ENCODE measurements at regions not wholly inside any gene's neighbourhood (a gene's known extent, or its start where the extent isn't known, plus 50 kb on each side); places are given as distances from the start of the nearest gene placed in this dataset.

DNA sequence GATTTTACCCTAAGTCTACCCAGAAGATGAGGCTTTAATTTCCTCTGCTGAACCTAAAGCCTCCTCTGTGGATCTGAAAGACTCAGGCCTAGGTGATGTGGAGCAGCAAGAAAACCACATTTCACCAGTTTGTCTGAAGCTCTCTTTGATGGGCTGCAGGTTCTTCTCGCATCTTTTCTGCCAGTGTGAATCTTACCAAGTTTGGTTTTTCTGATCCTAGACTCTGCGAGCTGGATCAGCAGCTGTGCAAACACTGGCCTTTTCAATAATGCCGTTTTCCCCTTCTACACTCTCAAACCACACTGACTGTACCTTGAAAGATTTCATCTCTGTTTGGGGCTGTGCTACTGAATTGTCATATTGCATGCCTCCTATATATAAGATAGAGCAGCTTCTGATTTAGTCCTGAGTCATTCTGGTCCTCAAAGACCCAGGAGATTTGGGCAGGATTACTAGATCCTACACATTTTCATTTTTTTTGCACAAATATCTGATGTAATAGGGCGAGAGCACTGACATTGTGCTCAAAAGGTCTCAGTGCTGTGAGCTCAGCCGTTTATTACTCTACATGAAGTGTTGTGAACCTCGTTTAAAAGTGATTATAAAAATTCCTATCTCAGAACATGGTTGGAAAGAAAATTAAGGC is 133.6 kb upstream of the FAM9C start:
- H4K20me1 ChIP-seq (ENCODE audit: insufficient read depth, low read length): no peaks in the 10 kb centered on the region
- no peak overlapping the region for H3K14ac ChIP-seq (replicated peaks; ENCODE audit: low read depth, low read length)
- CTCF ChIA-PET: interaction anchor here (0.8 kb wide), 1 partner anchor 1007 kb away, joined by 3 read pairs; no protein-coding TSS in a partner anchor
- H2BK15ac ChIP-seq (ENCODE audit: low read depth, low read length): no peak overlapping the region
- H3K56ac ChIP-seq (ENCODE audit: extremely low read depth, insufficient read depth, low read length): no peak overlapping the region
- no peak overlapping the region for H3K4me2 ChIP-seq (ENCODE audit: low read depth, low read length)
- no peaks in the 10 kb centered on the region for H3K27me3 ChIP-seq (ENCODE audit: control insufficient read depth, insufficient read depth, low read length)
- H2BK20ac ChIP-seq (ENCODE audit: low read depth, low read length): no peak overlapping the region
- no peaks in the 10 kb centered on the region for H3K4me1 ChIP-seq (ENCODE audit: control insufficient read depth, insufficient read depth, low read length)
- H3K18ac ChIP-seq (ENCODE audit: low read depth, low read length): no peak overlapping the region
- in situ Hi-C loops (cut with MboI; ENCODE audit: low sequenced_read_pairs) (no loop called here), dilution Hi-C loops (cut with HindIII; ENCODE audit: low sequenced_read_pairs, unreplicated experiment) (no loop called here), intact Hi-C loops (cut with micrococcal nuclease) (no loop called here)
- POLR2A ChIA-PET (ENCODE audit: unreplicated experiment): no interaction called here
- H4K8ac ChIP-seq (ENCODE audit: low read depth in 2 of 2, low read length in 2 of 2): no peak overlapping the region
- ATAC-seq (ENCODE audit: low read depth) (no peak), DNase-seq (no peak)
- BruUV-seq (replicated peaks): no TSS peak
- H3K9me1 ChIP-seq (ENCODE audit: insufficient read depth, low read length): no peaks in the 10 kb centered on the region
- no peak overlapping the region for H3K4ac ChIP-seq (ENCODE audit: low read depth, low read length)
- no peak overlapping the region for H2AFZ ChIP-seq (replicated peaks; ENCODE audit: low read length, poor library complexity)
- TF ChIP-seq MAZ (IDR thresholded peaks at IDR 0.05; ENCODE audit: borderline replicate concordance, low read depth, low read length): no peak
- TF ChIP-seq CTCF (conservative IDR thresholded peaks at IDR 0.05; ENCODE audit: low read depth, low read length): no peak
- TF ChIP-seq SMC3 (IDR thresholded peaks at IDR 0.05; ENCODE audit: low read depth, low read length): no peak
- TF ChIP-seq MXI1 (IDR thresholded peaks at IDR 0.05; ENCODE audit: borderline replicate concordance, low read depth, low read length): no peak
- no peak for TF ChIP-seq MAFK (IDR thresholded peaks at IDR 0.05; ENCODE audit: low read depth, low read length)
- H2BK5ac ChIP-seq (ENCODE audit: low read depth, low read length, poor library complexity, severe bottlenecking): no peak overlapping the region
- H3K27ac ChIP-seq (ENCODE audit: insufficient read depth, low read length): no peak overlapping the region
- WGBS, 2 experiments (ENCODE audit: extremely low coverage in 2 of 2, insufficient read length in 1 of 2): 67% methylated on average over 1 of the region's 6 CpGs; no CpG with 5 or more reads in 1 of the 2 experiments
- no peak overlapping the region for H3K4me3 ChIP-seq (ENCODE audit: insufficient read depth, low read depth, low read length)
- H3K9ac ChIP-seq (ENCODE audit: low read depth, low read length): no peak overlapping the region
- no peaks in the 10 kb centered on the region for H3K79me1 ChIP-seq (ENCODE audit: low read depth in 1 of 2, low read length in 2 of 2)
- H3K36me3 ChIP-seq (ENCODE audit: control insufficient read depth, insufficient read depth, low read length): no peaks in the 10 kb centered on the region
- H4K5ac ChIP-seq (ENCODE audit: low read depth, low read length): no peak overlapping the region
- no peaks in the 10 kb centered on the region for H3K9me3 ChIP-seq (ENCODE audit: control insufficient read depth, insufficient read depth, low read length)
- no peak overlapping the region for H3K23ac ChIP-seq (ENCODE audit: low read depth, low read length)
- no peak overlapping the region for H4K91ac ChIP-seq (ENCODE audit: insufficient read depth, low read depth, low read length)
- H2BK120ac ChIP-seq (ENCODE audit: low read depth, low read length): no peak overlapping the region
- no peak overlapping the region for H2AK5ac ChIP-seq (ENCODE audit: low read depth, low read length)
- H2AK9ac ChIP-seq (replicated peaks; ENCODE audit: low read depth, low read length, poor library complexity): no peak overlapping the region
